GM12878 (cell line): ENCODE measurements at regions not wholly inside any gene's neighbourhood (a gene's known extent, or its start where the extent isn't known, plus 50 kb on each side); places are given as distances from the start of the nearest gene placed in this dataset.
A peak's percentile ranks its signal among the peaks of the same experiment; 100 is the strongest.

Source experiments
- ATAC-seq: fragments of 200-7000 bp; cut with Tn5 transposase; 3 replicates; pipeline ENCODE4 v1.9.1; 2020; ENCODE audit warnings: mild to moderate bottlenecking, moderate library complexity
- BruUV-seq: library from RNA; stranded (reverse); fragments of 400-500 nt; replicated peaks from 2 replicates; lab custom pipeline; 2021; lab: Mats Ljungman, UMichigan
- CTCF ChIA-PET: fragments of 300-600 bp; sonication (Branson Sonifier 250); formaldehyde crosslinking; extraction: SDS; loops from one replicate; lab custom pipeline; 2021; ENCODE audit warnings: inconsistent platforms; lab: Yijun Ruan, JAX
- POLR2A ChIA-PET: fragments of 350-600 bp; formaldehyde crosslinking; extraction: SDS; loops from one replicate; lab custom pipeline; 2021; ENCODE audit warnings: inconsistent platforms; lab: Charles Lee
- RAD21 ChIA-PET: fragments of 300-600 bp; sonication (Branson Sonifier 250); formaldehyde crosslinking; loops from one replicate; lab custom pipeline; 2023; ENCODE audit warnings: antibody characterized with exemption; ENCODE audit not compliant: unreplicated experiment; lab: Charles Lee
- SMC1A ChIA-PET: fragments of 300-600 bp; sonication (Branson Sonifier 250); formaldehyde crosslinking; loops from one replicate; lab custom pipeline; 2023; ENCODE audit not compliant: unreplicated experiment, uncharacterized antibody; lab: Charles Lee
- DNase-seq: peaks from one replicate; pipeline ENCODE4 v3.0.0-alpha.2; 2011; ENCODE audit warnings: low read depth, low spot score
- FAIRE-seq: peaks from 3 replicates; lab custom pipeline; 2011; peaks lifted over from hg19 to GRCh38; lab: Jason Lieb, UNC
- H2AFZ ChIP-seq: 2 replicates; pipeline ENCODE4 v1.6.0; 2011; ENCODE audit warnings: low read depth, low read length, control low read depth; ENCODE audit not compliant: control insufficient read depth
- H3K27ac ChIP-seq: 2 replicates; pipeline ENCODE4 v1.5.1; 2011; ENCODE audit warnings: control low read depth; ENCODE audit not compliant: control insufficient read depth, insufficient read depth
- H3K27me3 ChIP-seq, 2 experiments: replicated peaks in 1 of 2; 2 replicates each; pipeline versions ENCODE4 v1.6.0 to v1.6.1; 2011; ENCODE audit warnings: low read length in 1 of 2; ENCODE audit not compliant: control insufficient read depth in 2 of 2, insufficient read depth in 2 of 2
- H3K36me3 ChIP-seq, 2 experiments: 2 replicates each; pipeline ENCODE4 v1.5.1; 2011; ENCODE audit warnings: low read length in 1 of 2; ENCODE audit not compliant: control insufficient read depth in 2 of 2, insufficient read depth in 2 of 2
- H3K4me1 ChIP-seq: 2 replicates; pipeline ENCODE4 v1.6.1; 2011; ENCODE audit warnings: mild to moderate bottlenecking, low read length, moderate library complexity, mixed read lengths; ENCODE audit not compliant: control insufficient read depth, insufficient read depth
- H3K4me2 ChIP-seq: 2 replicates; pipeline ENCODE4 v1.6.0; 2011; ENCODE audit warnings: control low read depth; ENCODE audit not compliant: control insufficient read depth, insufficient read depth
- H3K4me3 ChIP-seq: fragments of 200-600 bp; sonication (generic); 2 replicates; pipeline ENCODE4 v1.5.1; 2016
- H3K79me2 ChIP-seq: 2 replicates; pipeline ENCODE4 v1.6.0; 2011; ENCODE audit warnings: low read length; ENCODE audit not compliant: control insufficient read depth, insufficient read depth
- H3K9ac ChIP-seq: 2 replicates; pipeline ENCODE4 v1.8.0; 2011; ENCODE audit warnings: low read length, control low read depth, mixed read lengths; ENCODE audit not compliant: control insufficient read depth, insufficient read depth
- H3K9me3 ChIP-seq: replicated peaks from 3 replicates; pipeline ENCODE4 v1.5.1; 2011; ENCODE audit warnings: mild to moderate bottlenecking, low read length; ENCODE audit not compliant: control insufficient read depth, insufficient read depth
- H4K20me1 ChIP-seq: 2 replicates; pipeline ENCODE4 v1.6.0; 2011; ENCODE audit not compliant: control insufficient read depth, insufficient read depth
- EP300 ChIP-seq, 2 experiments: fragments of 150-350 bp in 1 of 2; IDR thresholded peaks; 2 replicates each; pipeline ENCODE4 v1.6.1; 2011 to 2012; ENCODE audit warnings: low read depth in 2 of 2, low read length in 2 of 2, borderline replicate concordance in 1 of 2, improper control_type of control experiment in 1 of 2, inconsistent platforms in 1 of 2; ENCODE audit not compliant: control insufficient read depth in 1 of 2
- MTA2 ChIP-seq: fragments of 450-650 bp; IDR thresholded peaks from 2 replicates; pipeline ENCODE4 v1.6.1; 2016; ENCODE audit warnings: low read depth, mild to moderate bottlenecking, moderate library complexity
- PML ChIP-seq: IDR thresholded peaks from 2 replicates; pipeline ENCODE4 v1.6.1; 2012; ENCODE audit warnings: low read length, inconsistent platforms
- SPI1 ChIP-seq: IDR thresholded peaks from 2 replicates; pipeline ENCODE4 v1.6.1; 2011; ENCODE audit warnings: low read depth, mild to moderate bottlenecking, low read length, moderate library complexity, borderline replicate concordance; ENCODE audit not compliant: insufficient read depth
- USF1 ChIP-seq: IDR thresholded peaks from 2 replicates; pipeline ENCODE4 v1.6.1; 2011; ENCODE audit warnings: borderline replicate concordance, low read depth, mild to moderate bottlenecking, moderate library complexity, mixed read lengths, low read length; ENCODE audit not compliant: insufficient read depth; ENCODE audit errors: extremely low read length
- ZNF217 ChIP-seq: fragments of 450-650 bp; IDR thresholded peaks from 2 replicates; pipeline ENCODE4 v1.6.1; 2017; ENCODE audit warnings: antibody characterized with exemption, mild to moderate bottlenecking
- WGBS: methylation state at CpG from one replicate; pipeline ENCODE4 v1.1.6; 2016; ENCODE audit warnings: low lambda C conversion rate; ENCODE audit not compliant: insufficient replicate concordance, insufficient coverage; ENCODE audit errors: missing lambda C conversion rate; 5-methylcytosine and 5-hydroxymethylcytosine counted together
- in situ Hi-C: fragments of 300-500 bp; cut with MboI; formaldehyde crosslinking; loops from 9 replicates; pipeline ENCODE4 v1.14.3; 2018; ENCODE audit warnings: mixed read lengths
- intact Hi-C: fragments of 100-400 bp; cut with micrococcal nuclease; formaldehyde crosslinking; loops from one replicate; pipeline ENCODE4 v1.14.2; 2022; ENCODE audit not compliant: unreplicated experiment

- no peak for TF ChIP-seq EP300 (IDR thresholded peaks at IDR 0.05; ENCODE audit: borderline replicate concordance in 1 of 2, control insufficient read depth in 1 of 2, low read depth in 2 of 2, low read length in 2 of 2)
Measured at GRCh38 chr10:83632701-83633100, 506.6 kb upstream of the GHITM start (continued).

- intact Hi-C loops, result no loop called here
- no peak overlapping the region for H3K27ac ChIP-seq
- RAD21 ChIA-PET, result no interaction called here
- no peaks in the 10 kb centered on the region for H3K27me3 ChIP-seq
- WGBS, result 37% methylated on average over 4 of the region's 4 CpGs
- no peak overlapping the region for H3K9ac ChIP-seq
- H3K4me1 ChIP-seq, result no peaks in the 10 kb centered on the region
- TF ChIP-seq ZNF217 (no peak), USF1 (no peak), SPI1 (peak; percentile 42; the same call in 1 of the 2 replicates), PML (no peak), MTA2 (no peak)
- TF ChIP-seq, all 136 proteins: peak for 1
- no TSS peak for BruUV-seq
- FAIRE-seq (no peak), ATAC-seq (peak; percentile 27; the same call in 1 of the 3 replicates), DNase-seq (no peak)
- in situ Hi-C loops, result no loop called here
- H3K36me3 ChIP-seq, result no peaks in the 10 kb centered on the region
- H3K4me2 ChIP-seq, result no peak overlapping the region
- ChIA-PET CTCF (no interaction called here), SMC1A (interaction anchor here (0.9 kb wide), 2 partner anchors 30 to 180 kb away, joined by 3 to 5 read pairs; no protein-coding TSS in a partner anchor), POLR2A (no interaction called here)
- H3K4me3 ChIP-seq, result no peak overlapping the region
- H3K79me2 ChIP-seq, result no peaks in the 10 kb centered on the region
- H3K9me3 ChIP-seq, result no peaks in the 10 kb centered on the region
- H4K20me1 ChIP-seq, result no peaks in the 10 kb centered on the region
- H2AFZ ChIP-seq, result no peak overlapping the region
Measured at GRCh38 chr10:83633547-83633946, 505.8 kb upstream of the GHITM start.
